Kasumi-1 (cell line): ENCODE measurements at regions not wholly inside any gene's neighbourhood (a gene's known extent, or its start where the extent isn't known, plus 50 kb on each side); places are given as distances from the start of the nearest gene placed in this dataset.

Source experiments
- DNase-seq, 2 experiments: peaks; one replicate each; lab custom pipeline; 2025; lab: John Stamatoyannopoulos, UW

- no peak for DNase-seq
Measured at GRCh38 chr5:8981496-8981895, 564.4 kb downstream of the SEMA5A start.

- DNase-seq = no peak
Measured at GRCh38 chr5:8984386-8984785, 561.5 kb downstream of the SEMA5A start.
